Suprapubic skin (tissue), 4 donors: ENCODE measurements at regions not wholly inside any gene's neighbourhood (a gene's known extent, or its start where the extent isn't known, plus 50 kb on each side); places are given as distances from the start of the nearest gene placed in this dataset.
"Not testable (repeated sequence)": the region's sequence is repeated elsewhere in the genome, so short reads cannot be mapped to it uniquely, and the experiment has no call there.

Experiments
- CTCF ChIP-seq, 2 donors: fragments of 200-600 bp in 1 of 2; fragments of 450-650 bp in 1 of 2; sonication (generic) in 1 of 2; IDR thresholded peaks; one replicate each; pipeline ENCODE4 v1.5.1; 2016 to 2019; ENCODE audit warnings: antibody characterized with exemption in 2 of 2, mild to moderate bottlenecking in 1 of 2, moderate library complexity in 1 of 2
- EP300 ChIP-seq: sonication (generic); formaldehyde crosslinking; IDR thresholded peaks from one replicate; pipeline ENCODE4 v1.6.1; 2017; ENCODE audit warnings: antibody characterized with exemption
- POLR2A ChIP-seq, 2 donors: fragments of 450-650 bp; IDR thresholded peaks; one replicate each; pipeline ENCODE4 v1.6.1; 2017; ENCODE audit warnings: antibody characterized with exemption in 2 of 2, mild to moderate bottlenecking in 2 of 2, moderate library complexity in 2 of 2
- POLR2AphosphoS5 ChIP-seq, 3 donors: sonication (generic); formaldehyde crosslinking; IDR thresholded peaks; one replicate each; pipeline ENCODE4 v1.6.1; 2017; ENCODE audit warnings: antibody characterized with exemption in 3 of 3

- not testable (repeated sequence) for TF ChIP-seq CTCF (IDR thresholded peaks at IDR 0.05); POLR2AphosphoS5 (IDR thresholded peaks at IDR 0.05); POLR2A (IDR thresholded peaks at IDR 0.05); EP300
Measured at GRCh38 chr12:124697722-124698121, 130.3 kb upstream of the NCOR2 start.
